ENCODE measurements at regions not wholly inside any gene's neighbourhood (a gene's known extent, or its start where the extent isn't known, plus 50 kb on each side); places are given as distances from the start of the nearest gene placed in this dataset.
A peak's percentile ranks its signal among the peaks of the same experiment; 100 is the strongest.

DNA sequence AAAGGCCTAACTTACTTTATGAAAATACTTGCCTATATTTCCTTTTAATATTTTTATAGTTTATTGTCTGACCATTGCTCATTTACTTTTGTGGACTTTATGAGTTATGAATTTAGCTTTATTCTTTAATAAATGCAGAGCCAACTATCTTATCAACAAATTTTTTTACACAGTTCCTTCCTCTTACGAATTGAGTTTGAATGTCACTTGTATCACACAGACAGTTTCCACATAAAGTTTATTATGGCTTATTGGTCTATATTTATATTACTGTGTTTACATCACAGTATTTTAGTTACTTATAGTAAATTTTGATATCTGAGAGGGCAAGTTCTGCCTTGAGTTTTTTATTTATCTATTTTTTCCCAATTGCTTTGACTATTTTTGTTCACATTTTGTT lies 450.6 kb downstream of the C4orf33 start:
- no peak for DNase-seq (ENCODE audit: low read depth)

DNA sequence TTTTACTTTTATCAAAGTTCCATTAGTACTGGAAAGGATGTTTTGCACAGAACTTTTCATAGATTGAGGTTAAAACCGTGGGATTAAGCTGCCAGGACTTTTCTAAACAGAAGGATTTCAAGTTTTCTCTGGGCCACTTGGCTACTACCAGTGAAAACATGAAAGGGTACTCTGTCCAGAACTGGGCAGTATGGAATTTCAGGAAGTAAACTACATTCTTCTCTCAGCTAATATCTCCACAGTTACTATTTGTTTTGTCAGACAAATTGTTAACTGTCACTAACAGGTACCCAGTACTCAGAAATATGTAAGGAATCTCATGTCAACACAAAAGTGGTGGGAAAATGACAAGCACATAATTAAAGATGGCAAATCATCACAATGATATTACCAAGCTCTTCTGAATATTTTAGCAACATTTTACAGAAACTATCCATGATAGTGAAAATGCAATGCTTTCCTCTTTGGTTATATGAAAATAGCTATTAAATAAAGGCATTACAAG lies 454.4 kb downstream of the C4orf33 start:
- DNase-seq (ENCODE audit: low read depth): no peak

DNA sequence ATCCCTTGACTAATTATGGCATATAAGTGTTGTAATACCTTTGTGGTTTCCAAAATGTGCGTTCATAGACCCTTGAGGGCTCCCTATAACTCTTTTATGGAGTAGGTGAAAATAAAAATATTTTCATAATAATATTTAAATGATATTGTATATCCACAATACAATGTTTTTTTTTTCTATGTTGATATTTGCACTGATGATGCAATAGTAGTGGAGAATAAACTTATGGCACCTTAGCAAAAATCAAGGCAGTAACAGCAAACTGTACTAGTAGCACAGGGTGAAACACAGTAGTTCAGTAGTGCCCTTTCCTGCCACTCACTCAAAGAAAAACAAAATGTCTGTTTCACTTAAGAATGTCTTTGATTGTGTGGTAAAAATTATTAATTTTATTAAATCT lies 465.3 kb downstream of the C4orf33 start:
- no peak for DNase-seq (ENCODE audit: low read depth)

DNA sequence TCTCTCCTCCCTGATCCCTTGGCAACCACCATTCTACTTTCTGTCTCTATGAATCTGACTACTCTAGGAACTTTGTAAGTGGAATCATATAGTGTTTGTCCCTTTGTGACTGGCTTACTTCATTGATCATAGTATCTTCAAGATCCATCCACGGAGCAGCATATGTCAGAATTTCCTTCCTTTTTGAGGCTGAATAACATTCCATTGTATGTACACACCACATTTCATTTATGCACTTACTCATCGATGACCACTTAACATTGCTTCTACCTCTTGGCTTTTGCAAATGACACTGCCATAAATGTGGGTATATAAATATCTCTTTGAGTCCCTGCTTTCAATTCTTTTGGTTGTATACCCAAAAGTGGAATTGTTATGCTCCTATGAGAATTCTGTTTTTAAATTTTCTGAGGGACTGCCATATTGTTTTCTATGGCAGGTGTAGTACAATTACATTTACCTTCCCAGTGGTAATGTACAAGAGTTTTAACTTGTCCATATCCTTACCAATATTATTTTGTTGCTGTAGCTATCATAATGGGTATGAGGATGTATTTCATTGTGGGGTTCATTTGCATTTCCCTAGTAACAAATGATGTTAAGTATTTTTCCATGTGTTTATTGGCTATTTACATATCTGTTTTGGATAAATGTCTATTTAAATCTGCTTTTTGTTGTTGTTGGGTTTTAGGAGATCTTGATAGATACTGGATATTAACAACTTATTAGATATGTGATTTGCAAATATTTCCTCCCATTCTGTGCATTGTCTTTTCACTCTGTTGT lies 466.1 kb downstream of the C4orf33 start:
- DNase-seq (ENCODE audit: low read depth): peak; percentile 84

DNA sequence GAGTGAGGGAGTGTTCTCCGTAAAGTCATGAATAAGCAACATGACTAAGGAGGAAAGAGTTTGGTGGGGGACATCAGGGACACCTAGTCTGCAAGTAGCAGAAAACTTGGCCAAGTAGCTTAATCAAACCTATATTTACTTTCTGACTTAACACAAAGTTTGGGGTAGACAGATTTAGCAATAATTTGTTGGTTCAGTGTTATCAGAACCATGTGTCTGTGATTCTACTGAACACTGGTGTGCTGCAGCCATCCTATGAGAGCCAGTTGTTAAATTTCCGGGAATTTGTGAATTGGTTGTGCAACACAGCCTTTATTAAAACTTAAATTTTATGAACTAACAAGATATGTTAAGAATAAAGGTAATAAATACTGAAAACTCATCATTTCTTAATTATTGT lies 469.3 kb downstream of the C4orf33 start:
- DNase-seq (ENCODE audit: low read depth): peak; percentile 45

DNA sequence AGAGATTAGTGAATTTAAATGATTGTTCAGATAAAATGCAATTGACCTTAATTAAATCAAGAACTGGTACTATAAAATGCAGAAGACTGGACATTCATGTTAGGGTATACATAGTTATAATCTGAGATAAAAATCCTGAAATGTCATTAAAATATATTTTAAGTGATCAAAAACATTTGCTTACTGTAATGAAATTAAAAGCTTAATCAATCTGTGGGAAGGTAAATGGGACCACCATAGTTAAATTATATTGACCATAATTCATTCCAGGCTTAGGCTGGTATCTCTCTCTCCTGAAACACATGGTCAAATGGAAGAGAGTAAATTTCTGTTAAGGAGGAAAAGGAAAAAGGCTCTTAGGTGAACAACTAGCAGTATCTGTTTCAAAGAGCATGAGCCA lies 474.4 kb downstream of the C4orf33 start:
- DNase-seq (ENCODE audit: low read depth): no peak

DNA sequence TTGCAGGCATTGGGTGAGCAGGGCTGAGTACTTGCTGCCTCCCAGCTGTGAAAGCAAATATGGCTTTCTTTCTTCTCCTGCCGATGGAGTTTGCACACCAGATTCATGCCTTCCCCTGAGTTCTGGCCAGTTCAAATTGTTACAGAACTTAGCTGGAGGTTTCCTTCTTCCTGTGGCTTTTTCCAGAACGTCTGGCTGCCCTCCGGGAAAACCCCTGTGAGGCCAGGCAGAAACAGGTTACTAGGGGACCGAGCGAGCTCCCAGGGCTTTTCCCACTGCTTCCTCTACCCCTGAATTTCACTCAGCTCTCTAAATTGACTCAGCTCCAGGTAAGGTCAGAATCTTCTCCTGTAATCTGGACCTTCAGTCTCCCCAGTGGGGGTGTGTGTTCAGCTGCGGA lies 482.4 kb downstream of the C4orf33 start:
- no peak for DNase-seq (ENCODE audit: low read depth)

DNA sequence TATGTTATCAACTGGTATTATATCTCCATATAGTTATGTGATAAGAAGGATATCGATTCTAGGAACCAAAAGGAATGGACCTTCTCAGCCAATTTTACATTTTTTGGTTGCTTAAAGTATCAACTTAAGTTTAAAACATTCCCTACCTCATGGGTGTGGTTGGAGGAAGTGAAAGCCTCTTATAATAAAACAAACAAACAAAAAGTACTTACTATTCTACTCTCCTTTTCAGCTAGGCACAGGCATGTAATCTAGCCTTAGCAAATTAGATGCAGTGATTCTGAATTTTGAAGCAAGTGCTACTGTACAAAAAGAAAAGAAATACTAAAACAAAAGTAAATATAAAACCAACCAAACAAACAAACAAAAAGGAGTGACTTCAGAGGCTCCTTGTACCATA lies 485.4 kb downstream of the C4orf33 start:
- DNase-seq (ENCODE audit: low read depth): no peak

DNA sequence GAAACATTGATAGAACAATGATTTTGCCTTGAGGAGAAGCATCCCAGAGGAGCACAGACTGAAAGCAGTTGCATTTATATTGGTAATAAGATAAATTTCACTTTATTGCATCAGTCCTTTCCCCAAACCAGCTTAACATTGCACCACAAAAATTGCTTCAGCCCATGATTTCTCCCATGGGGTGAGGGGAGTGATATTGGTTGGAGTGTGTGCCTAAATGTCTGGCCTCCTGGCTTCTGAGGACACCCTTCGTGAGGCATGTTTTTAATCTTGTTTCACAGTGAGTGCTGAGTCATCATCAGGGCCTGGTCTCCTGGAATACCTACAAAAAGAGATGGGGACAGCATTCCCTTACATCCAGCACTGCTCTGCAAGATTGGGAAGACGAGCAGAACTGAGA lies 487.9 kb downstream of the C4orf33 start:
- peak; percentile 20 for DNase-seq (ENCODE audit: low read depth)

DNA sequence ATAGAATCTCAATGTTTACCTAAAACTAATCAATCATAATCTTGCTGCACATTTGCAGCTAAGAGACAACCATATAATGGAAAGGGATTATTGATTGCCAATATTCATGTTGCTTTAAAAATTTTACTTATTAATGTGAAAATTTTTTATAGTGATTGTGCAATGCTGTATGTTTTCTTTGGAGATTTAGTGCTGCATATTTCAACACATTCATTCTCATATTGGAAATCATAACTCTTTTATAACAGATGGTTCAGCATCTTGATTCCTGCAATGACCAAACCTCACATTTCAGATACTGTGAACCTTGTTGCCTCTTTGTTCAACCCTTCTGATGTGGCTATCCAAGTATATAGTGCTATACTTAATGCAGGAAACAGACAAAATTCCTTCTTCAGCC lies 502.6 kb downstream of the C4orf33 start:
- DNase-seq (ENCODE audit: low read depth): no peak

DNA sequence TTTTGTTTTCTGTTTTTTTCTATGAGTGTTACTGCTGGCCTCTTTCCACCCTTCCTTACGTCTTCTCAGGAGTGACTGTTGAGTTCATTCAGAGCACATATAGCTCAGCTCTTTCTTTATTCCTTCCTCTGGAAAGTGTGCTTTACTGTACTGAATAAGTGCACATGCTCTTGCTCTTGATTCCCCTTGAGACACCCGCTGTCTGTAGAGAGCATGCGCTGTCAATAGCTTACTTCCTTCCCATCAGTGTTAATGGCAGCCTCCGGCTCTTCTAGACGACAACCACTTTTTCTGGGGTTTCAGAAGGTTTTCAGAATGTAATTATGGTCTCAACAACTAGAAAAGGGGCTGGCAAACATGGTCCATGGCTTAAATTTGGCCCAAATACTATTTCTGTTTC lies 504.9 kb downstream of the C4orf33 start:
- DNase-seq (ENCODE audit: low read depth): no peak

DNA sequence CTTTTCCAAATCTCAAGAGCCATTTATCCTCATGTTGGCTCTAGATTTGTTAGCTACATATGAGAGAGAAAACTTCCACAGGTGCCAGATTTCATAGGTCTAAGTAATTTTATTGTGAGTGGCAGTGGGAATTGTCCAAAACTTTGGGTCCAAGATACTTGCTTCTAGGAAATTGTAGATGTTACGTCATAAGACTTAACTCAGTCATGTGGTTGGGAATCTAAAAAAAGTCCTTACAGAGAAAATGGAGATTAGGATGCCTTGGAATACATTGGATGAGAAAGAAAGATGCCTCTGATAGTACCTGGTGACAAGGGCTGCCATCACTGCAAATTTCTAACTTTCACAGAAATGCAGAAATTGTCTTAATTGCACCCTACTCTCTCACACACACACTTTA lies 506.5 kb downstream of the C4orf33 start:
- no peak for DNase-seq (ENCODE audit: low read depth)

DNA sequence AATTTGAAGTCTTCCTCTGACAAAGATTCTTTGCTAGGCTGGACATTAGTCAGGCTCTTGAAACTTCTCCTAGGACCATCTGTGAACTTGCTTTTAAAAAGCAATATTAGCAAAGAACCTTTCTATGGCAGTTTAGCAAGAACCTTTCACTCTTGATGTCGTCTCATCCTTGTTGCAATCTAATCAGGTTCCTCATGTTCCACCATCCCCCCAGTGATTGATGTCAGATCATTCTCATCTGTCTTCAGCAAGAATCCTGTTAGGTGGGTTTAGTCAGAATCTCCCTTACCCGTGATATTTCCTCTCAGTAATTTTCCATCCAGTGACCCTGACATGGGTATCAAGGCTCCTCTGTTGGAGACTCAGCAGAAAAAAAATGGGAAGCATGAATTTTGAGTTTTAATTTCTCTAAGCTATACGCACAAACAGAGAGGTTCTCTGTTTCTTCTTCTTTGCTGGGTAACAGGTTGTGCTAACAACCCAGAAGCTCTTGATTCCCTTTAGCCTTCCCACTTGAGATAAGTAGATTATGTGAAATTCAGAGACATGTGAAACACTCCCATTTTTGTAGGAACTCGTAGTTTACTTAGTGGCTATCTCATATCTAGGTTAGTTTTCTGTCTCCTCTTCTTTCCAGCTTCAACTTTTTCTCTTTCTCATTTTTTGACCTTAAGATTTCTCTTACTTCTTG lies 507.4 kb downstream of the C4orf33 start:
- no peak for DNase-seq (ENCODE audit: low read depth)

DNA sequence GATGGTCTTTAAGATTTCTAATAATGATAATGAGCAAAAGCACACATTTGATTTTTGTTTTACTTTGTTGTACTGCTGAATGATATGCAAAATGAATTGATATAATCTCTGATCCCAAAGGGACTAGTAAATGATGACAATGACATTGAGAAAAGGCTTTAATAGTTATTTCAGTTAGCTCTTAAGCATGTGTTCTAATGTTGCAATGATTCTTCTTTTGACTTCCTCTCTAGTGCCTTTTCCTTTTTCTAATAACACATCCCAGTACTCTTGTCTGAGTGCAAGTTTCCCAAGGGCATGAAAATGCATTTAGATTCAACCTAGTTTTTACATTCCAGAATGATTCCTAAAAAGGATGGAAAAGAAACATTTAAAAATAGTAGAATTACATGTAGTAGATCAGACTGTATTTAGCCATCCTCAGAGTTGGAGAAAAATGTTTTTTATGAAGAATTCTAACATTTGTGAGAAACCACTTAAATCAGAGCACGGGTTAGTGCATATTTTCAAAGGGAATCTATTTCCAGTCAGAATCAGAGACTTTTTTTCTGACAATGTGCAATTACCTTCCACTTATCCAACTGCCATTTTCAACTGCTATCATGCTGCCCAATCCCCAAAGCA lies 508.8 kb downstream of the C4orf33 start:
- no peak for DNase-seq (ENCODE audit: low read depth)

DNA sequence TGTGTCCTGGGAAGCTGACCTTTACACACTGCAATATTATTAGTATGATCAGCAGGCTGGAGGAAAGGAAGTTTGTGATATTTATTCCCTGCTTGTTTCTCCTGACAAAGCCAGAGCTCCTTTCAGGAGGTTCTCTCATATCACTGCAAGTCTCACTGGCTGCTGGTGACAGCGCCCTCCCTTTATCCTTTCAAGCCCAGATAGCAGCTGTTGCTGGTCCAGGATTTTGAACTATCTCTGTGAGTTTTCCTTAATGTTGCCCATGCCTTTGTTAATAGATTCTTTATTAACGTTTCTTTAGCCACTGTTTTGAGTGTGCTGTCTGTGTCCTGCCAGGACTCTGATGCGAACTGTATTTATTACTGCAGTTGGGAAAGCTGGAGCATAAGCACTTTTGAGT lies 518.7 kb downstream of the C4orf33 start:
- DNase-seq (ENCODE audit: low read depth): no peak

DNA sequence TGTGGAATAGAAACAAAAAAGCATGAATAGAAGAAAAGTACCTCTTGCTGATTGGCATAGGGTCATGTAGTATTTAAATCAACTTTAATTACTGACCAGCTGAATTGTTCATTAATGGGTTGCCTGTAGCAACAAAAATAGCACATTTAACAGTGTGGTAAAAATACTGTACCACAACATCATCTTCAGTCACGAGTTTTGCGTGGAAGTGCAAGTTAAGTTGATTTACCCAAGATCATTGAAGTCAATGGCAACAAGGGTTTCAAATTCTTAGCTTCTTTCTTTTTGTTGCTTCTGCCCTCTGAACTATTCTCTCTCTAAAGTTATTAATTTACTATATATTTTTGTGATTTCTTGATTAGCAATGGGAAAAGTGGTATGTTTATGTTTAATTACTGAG lies 526.6 kb downstream of the C4orf33 start:
- no peak for DNase-seq (ENCODE audit: low read depth)

DNA sequence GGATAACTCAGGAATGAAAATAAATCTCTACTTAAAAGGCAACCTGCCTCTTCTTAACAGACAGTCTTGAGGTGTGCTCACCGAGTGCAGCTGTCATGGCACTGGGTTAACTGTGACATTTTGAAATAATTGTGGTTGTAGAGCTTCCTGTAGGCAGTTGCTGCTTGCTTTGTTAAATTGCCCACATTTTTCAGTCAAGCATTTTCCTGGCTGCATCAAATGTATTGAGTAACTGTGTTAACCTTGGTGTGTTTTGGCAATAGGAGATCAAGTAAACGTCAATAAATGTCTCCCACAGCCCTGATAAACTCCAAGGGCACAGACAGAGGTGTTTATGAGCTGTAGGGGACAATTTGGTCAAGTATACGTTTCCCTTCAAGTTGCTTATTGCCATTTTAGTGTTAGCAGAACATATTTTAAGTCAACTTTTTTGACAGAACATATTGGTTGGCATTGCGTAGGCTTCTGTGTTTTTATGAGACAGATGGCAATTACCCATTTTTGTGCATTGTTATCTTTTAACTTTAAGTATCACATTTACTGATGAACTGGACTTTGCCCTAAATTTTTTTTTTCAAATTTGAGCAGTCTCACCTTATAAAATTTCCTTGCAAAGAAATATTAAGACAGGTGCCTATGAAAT lies 527.4 kb downstream of the C4orf33 start:
- no peak for DNase-seq (ENCODE audit: low read depth)

DNA sequence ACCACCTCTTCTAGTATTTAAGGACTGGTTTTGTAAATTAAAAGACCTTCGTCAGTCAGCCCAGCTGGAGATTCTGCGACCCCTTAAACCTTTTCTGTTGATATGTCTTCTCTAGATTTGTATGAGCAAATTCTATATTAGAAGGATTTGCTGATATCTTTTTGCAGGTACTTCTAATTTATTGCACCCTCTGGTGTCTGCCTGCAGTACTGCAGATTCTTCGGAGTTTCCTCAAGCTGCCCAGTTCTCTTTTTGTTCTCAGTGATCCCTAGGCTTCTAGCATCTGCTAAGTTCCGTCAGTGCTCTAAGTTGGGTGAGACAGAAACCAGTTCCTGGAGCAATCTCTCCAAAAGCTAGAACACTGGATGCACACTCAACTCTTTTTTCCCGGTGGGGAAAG lies 545.2 kb downstream of the C4orf33 start:
- DNase-seq (ENCODE audit: low read depth): peak; percentile 64

DNA sequence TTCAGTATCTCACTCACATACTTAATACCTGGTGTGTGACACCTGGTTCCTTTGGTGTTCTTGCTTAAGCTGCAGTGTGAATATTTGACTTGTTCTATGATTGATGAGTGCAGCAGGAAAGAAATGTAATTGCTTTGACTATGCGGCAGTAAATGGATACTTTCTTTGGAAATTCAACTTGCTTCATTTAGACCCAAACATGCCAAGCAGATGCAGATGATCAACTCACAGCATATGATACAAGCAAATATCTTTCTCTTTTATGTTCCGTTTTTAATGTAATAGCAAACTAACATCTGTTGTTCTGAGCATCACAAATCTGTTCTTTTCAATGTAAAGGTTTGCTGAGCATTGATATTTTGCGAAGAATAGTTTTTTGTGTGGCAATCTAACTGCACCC lies 549.5 kb downstream of the C4orf33 start:
- no peak for DNase-seq (ENCODE audit: low read depth)

DNA sequence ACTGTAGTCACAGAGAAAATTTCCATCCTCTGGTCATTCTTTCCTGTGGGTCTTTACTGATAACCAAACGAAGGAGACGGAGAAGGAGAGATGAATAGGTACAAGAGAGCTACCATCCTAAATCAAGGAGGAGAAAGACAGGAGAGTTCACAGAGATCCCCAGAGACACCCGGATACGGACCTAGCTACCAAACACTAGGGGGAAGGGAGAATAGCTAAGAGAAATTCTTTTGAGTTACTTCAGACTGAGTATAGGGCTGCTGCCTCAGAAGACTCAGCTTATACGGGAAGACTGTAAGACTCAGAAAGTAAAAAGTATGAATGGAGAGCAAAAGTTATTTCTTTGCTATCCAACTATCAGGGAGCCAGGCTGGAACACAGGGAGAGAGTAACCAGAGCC lies 572.1 kb downstream of the C4orf33 start:
- peak; percentile 17 for DNase-seq (ENCODE audit: low read depth)

DNA sequence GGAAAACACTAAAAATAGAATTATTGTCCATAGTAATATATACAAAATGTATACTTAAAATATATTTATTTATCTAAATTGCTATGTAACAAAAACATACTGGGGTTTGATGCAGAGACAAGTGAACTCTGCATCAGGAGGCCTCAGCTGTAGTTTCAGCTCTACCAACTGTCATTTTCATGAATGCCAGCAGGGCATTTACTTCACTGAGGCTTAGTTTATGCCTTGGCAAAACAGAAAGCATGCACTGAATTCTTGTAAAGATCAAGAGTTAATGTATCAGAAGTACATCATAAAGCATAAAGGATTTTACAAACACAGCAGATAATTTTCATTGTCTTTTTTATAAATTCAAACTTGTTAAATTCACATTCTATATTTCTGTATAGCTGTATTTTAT lies 577.0 kb downstream of the C4orf33 start:
- DNase-seq (ENCODE audit: low read depth): peak; percentile 9

DNA sequence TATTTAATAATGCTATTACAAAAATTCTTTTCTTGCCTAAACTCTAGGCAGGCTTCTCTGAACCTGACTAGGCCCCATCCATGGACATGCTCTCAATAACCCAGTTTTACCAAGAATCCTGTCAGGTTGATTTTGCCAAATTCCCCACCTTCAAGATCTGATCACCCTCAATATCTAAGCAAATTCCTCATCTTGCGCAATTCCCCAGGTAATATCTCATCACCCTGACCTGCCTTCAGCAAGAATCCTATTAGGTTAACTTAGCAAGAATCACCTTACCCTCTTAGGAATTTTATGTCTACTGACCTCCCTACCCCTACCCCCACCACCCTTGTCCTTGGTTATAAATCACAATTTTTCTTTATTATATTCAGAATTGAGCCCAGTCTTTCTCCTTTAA lies 579.1 kb downstream of the C4orf33 start:
- DNase-seq (ENCODE audit: low read depth): no peak

DNA sequence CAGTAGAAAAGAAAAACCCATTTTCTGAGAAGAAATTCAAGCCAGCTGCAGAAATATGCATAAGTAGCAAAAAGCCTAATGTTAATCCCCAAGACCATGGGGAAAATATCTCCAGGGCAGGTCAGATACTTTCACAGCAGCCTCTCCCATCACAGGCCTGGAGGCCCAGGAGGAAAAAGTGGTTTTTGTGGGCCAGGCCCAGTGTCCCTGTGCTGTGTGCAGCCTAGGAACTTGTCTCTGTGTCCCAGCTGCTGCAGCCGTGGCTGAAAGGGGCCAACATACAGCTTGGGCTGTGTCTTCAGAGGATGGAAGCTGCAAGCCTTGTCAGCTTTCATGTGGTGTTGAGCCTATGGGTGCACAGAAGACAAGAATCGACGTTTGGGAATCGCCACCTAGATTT lies 581.0 kb downstream of the C4orf33 start:
- DNase-seq (ENCODE audit: low read depth): no peak

Data from ELR (cell line).